ENCODE measurements at regions not wholly inside any gene's neighbourhood (a gene's known extent, or its start where the extent isn't known, plus 50 kb on each side); places are given as distances from the start of the nearest gene placed in this dataset.

DNA sequence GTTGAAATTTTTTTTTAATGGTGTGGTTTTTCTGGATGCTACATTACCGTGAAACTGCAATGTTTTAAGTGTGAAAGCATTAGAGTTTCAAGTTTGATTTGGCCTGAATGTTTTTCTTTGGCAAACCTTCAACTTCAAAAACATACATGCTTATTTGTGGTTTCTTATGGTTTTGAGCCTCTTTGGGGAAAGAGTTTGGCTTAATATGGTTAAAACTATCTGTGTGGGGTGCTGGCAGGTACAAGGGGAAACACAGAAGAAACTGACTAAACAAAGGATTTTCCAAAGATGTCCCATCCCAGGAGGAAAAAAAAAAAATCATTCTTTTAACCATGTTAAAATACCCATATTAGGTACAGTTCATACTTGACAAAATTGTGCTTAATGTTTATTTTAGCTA, 121.1 kb downstream of the HGF start:
- no peak for FAIRE-seq

DNA sequence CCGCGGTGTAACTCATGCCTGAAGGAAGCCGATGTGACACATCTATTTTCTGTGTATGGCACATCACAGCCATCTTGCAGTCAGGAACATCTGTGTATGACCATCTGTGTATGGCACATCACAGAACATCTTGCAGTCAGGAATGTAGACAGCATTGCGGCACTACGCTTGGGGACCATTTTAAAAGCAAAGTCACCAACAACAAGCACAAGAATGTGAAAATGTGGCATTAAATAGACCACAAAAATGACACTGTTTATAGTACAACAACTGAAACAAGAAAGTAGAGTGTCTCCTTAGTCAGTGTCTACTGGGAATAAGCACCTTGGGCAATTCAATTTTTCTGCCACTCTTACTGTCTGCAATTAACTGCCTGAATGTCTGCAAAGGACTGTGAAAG, 124.4 kb downstream of the HGF start:
- no peak for FAIRE-seq

DNA sequence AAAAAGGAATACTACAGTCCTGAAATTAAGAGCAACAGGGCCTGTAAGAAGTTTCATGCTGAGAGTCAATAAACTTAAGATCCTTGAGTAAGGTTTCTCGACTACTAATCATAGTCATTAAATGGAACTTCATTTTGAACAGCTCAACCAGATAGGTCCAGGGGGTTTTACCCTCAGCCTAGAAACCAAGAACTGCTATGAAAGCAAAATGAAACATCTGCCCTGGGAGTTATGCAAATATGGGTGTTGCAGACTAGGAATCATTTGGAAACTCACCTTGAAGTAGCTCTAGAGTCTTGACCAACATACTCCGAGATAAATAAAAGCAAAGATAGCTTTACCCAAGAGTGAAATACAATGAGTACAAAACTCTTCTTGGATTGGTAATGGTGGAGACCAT, 128.0 kb downstream of the HGF start:
- FAIRE-seq = no peak

DNA sequence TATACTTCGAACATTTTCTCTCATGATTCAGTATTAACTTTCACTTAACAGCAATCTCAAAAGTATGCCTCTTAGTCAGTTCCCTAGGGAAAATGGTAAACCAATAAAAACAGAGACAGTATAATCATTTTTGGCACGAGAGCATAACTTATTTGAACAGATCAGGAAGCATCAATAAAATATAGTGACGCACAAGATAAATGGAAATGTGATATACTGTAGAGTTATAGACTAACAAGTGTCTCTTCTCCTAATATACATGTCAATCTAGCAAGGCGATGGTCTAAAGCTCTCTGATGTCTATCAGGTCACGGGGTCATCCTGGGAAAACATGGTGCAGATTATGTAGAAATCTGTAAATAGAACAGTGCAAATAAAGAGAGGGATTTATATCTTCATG, 131.6 kb downstream of the HGF start:
- no peak for FAIRE-seq

DNA sequence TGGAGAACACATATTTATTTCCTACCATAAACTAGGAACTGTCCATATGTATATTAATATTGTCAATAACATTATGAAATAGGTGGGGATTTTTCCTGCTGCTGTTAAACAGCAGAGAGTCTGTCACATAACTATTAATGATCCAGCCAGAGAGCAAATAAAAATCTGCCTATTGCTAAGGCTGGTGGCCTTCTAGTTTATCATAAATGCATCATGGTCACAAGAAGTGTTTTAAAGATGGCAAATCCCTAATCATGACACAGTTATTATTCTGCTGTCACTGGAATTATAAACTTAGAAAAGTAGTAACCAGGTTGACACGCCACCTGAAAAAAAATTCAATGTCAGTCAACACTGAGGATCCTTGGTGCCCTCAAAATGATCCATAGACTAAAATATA, 132.3 kb downstream of the HGF start:
- FAIRE-seq = no peak

DNA sequence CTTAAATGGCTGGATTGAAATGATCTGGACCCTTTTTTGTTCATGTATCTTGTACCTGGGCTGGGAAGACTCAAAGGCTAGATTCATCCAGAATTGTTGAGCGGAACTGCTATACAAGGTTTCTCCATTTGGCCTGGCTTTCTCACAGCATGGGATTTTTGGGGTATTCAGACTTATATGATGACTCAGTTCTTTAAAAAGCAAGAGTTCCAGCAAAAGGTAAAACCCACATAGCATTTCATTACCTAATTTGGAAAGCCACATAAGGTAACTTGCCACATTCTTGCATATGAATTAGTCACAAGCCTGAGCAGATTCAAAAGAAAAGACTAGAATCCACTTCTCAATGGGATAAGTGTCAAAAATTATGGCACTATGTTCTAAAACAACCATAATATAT, 137.4 kb downstream of the HGF start:
- no peak for FAIRE-seq

DNA sequence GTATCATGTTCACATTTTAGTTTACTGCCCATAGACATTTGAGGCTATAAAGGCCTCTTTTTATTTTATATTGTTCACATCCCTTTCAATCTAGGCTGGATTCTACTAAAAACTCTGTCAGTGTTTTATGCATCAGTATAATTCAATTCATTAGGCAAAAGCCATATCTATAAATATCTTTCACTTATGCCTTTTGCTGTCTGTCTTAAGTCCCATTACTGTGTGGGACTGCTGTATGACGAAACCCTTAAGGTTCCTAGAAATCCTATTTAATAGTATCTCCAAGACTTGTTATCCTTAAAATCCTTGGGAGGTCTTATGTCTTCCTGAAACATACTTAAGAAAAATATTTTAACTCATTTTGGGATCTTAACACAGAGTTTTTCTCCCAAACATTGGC, 139.2 kb downstream of the HGF start:
- FAIRE-seq = no peak

DNA sequence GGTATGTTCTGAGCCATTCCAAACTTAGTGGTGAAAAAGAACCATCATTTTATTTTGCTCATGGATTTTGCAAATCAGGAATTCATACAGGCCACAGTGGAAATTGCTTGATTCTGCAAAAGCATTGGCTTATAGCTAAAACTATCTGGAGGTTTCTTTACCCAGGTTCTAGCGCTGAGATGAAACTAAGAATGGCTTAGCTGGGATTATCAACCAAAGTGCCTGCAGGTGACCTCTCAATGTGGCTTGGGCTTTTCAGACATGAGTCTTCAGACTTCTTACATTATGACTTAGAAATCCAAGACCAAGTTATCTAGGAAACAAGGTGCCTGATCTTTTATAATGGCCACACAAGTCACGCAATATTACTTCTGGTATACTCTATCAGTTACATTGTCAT, 140.1 kb downstream of the HGF start:
- FAIRE-seq = no peak

DNA sequence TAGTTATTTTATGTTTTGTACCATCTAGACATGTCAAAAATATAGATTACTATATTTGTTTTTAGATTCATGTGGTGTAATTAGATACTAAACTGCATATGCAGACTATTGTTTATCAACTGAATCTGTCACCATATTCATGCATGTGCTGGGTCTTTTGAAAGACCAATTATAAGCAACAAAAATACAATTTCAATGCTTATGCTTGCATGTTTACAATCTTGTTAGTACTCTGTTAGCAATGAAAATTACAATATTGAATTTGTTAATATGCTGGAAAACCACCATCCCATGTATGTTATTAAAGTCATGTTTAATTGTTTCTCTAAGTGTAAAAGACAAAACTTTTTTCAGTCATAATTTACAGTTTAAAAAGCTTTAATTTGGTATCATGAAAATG, 140.9 kb downstream of the HGF start:
- FAIRE-seq = peak; percentile 11

DNA sequence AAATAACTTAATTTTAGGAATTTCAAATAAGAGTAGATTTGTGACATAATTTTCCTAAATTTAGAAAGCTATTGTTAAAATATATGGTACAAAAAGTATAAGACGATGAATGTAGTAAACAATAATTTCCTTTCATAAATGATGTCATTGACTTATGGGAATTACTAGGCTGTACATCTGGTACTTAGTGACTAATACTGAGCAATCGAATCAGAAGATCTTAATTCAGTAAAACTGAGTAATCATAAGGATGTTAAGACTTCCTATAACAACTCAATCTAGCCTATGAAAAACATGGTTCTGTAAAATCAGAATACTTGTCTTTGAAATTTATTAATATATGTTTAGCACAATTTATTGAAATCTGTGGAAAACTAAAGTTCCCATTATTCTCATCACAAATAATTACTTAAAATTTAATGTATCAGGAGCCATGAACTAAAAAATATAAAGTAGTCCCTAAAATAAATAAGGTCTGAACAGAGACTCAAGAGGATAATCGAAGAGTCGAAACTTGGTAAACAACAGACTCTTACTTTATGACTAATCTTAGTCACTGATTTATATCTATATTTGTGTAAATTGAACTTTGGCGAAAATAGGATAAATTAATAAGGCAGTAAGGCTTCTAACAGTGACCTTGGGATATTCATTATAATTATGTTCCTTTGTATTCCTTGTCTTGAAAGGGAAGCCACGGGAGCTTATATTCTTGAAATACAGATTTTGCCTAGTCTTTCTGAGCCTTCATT, 142.1 kb downstream of the HGF start:
- no peak for FAIRE-seq

DNA sequence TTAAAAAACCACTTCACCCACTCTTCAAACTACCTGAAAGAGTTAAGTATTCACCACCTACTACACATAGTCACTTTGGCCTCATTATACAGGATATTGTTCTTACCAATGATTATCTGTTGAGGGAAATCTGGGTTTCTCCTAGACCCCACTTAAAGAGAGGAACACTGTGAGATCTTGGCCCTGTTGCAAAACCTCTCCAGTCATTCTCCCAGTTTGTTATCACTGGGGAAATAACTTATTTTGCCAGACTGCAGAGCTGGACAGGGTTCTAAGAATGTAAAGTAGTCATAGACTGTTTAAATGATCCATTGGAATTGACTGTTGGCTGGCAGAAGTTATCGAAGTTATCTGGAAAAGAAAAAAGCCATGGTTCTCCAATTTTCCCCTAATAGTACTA, 143.8 kb downstream of the HGF start:
- FAIRE-seq = no peak

DNA sequence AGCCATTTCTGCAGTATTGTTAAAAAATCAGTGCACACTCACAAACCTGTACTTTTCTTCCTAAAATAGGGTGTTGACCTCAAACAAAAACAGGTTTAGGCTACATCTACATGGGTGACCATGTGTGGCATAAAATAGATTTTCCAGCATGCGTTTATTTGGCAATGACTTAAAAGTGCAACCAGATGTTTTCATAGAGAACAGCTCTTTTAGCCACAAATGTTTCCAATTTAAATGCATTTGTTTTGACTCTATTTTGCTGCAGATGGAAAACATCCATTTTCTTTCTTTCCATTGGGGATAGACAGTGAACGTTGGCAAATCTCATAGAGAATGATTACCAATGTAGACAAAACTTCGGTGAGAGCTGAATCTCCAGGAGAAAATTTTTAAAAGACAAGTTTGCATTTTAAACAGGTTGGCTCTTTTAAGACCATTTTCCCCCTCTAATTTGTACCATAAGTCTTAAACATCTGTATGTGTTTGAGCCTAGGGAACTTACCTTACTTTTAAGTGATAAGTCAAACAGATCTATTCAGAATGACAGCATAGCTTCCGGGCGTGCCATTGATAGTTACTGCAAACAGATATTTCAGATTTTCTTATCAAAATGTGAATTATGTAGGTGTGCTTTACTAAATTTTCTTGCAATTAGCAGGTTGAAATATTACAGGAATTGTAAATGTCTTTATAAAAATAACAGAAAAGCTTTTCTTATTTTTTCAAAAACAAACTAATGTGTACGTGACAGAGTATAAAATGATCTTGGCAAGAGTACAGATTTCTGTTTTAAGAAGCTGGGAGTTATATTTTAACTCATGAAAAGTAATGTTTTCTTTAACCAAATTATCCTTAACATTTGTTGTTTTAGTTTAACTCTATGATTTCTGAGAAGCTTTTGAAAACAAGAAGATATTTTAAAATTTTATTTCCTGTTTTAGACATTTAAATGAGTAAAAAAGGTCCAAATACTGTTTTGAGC, 144.9 kb downstream of the HGF start:
- FAIRE-seq = no peak

DNA sequence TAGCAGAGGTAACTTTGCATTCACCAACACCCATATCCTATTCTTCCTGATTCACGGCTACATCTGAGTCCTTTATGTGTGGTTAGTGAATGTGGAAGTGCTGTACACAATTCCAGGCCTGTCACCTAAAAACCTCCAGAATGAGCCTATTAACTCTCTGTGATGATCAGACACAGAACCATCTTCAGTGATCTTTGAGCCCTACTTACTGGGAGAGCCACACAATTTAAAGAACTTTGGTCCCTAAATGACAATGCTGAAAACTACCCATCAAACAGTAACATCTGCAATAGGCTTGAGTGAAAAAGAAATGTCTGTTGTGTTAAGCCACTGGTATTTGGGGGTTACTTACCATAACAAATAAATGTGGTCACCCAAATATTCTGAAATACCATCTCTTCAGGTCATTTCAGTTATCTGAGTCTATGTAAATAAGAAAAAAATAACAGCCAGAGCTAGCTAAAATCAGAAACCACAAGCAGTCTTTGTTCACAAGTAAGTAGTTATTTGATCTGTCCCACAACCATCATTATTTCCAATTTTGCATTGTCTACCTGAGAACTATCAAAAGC, 145.7 kb downstream of the HGF start:
- FAIRE-seq = no peak

DNA sequence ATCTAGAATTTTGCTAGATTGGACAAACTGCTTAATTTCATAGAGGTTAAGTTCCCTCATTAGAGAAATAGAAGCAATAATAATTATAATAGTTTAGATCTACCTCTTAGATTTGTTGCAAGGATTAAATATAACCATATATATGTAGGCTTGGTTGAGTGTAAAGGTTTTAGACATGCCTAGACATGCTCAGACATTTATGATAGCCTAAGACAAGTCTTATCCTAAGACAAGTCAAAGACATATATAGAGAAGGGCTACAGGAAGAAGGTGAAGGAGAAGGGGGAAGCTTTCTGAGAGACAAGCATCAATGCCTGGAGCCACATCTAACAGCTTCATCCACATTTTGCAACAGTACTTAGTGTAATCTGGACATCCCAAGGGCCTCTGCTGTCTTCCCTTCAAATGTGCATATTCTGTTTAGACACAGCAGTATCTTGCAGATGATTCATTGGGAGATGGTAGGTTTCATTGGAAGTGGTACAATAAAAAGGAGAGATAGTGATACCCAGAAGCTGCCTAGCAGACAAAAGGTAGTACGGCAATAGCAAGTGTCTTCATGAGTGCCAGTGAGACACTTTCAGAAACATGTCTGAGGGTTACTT, 146.5 kb downstream of the HGF start:
- no peak for FAIRE-seq

DNA sequence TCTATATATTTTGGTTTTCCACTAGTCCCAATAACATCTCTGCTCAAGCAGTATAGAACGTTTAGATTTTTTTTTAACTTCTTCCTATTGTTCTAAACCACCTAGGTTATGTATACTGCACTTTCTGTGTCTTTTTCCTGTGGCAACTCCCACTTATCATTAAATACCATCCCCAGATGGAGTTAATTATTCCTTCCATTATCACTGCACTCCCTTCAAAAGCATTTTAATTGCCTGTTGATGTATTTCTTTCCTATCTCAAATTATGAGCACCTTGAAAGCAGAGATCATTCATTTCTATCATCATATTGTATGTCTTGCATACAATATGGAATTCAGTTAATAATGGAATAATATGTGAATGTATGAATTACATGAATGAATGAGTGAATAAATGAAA, 148.0 kb downstream of the HGF start:
- FAIRE-seq = no peak

DNA sequence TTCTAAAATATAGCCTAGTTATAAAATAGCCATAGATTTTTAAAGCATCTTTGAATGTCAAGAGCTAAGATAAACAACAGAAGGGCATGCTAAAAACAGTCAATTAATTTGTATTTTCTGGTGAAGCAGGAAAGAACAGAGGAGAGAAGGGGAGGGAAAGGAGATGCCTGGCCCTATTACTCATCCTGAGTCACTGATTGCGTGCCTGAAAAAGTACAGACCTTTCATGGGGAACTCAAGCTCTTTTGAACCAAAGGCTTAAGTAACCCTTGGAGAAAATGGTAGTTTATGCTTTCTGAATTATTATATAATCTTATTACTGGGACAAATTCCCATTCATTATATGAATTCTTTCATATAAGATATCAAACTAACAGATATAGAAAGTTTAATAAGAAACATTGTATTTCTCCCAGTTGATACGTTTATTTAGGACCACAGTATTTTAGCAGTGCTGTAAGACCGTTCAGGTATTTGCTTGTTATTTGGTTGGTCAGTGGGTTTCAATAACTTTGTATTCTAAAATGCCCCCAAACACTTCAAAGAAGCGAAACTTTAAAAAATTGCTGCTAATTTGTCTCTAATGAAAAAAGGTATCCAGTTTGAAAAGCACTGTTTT, 151.3 kb downstream of the HGF start:
- FAIRE-seq = no peak

DNA sequence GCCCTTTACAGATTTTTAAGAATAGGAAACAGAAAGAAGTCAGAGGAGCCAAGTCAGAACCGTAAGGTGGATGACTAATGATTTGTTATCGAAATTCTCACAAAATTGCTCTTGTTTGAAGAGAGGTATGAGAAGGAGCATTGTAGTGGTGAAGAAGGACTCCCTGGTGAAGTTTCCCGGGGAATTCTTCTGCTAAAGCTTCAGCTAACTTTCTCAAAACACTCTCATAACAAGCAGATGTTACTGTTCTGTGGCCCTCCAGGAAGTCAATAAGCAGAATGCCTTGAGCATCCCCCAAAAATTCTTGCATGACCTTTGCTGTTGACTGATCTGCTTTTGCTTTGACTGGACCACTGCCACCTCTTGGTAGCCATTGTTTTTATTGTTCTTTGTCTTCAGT, 152.9 kb downstream of the HGF start:
- no peak for FAIRE-seq

DNA sequence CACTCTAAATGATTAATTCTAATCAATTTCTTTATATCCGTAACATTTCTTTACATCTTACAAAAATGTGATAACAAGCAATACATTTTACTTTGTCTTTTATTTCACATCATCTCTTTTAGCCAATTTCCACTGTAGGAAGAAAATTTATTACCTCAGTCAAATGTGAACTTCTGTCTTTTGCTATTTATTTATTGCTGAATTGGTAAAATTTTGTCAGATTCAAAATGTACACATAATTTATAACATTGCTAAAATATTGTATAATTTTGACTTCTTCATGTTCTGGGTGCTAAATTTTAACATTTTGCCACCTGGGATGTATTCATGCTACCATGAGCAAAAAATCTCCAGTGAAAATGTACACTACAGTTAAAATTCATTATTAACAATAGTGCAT, 158.0 kb downstream of the HGF start:
- no peak for FAIRE-seq

DNA sequence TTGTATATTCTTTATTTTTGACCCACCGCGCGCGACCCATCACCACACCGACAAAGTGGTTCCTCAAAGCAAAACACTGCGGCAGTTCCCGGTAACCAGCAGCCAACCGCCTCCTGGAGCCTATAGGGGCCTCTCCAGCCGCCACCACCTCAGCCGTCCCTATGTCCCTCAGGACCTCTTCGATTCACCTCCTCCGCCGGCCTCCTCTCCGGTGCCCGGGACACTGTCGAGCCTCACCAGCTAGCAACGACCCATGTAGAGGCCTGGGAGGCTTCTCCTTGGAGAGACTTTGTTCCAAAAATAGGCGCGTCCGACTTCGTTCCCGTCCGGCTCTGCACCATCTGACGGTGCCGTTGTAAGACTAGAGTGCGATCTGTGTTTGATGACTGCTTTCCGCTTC, 158.8 kb downstream of the HGF start:
- FAIRE-seq = no peak

DNA sequence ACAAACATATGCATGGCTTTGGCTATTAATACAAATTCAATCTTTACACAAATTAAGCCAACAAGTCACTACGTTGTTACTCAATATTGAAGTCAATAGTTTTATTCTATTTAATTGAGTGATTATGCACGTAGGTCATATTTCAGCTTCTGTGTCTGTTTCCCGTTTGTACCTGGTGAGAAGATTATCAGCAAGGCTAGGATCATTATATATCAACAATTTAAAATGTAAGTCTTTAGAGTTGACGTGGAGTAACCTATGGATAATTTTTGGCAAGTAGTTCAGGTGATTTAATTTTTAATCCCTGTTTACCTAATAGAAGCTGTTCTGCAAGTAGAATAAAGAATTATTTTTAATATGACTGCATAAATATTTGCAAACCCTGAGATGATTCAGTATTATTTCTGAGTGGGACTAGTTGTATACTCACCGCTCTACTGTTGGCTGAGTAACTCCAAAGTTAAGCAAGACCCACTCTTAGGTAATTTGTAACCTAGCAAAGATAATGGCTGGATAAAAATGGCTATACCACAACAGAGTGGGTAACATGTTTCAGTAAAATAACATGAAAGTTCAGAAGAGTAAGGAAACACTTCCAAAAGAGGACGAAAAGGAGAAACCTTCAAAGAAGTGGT, 161.0 kb downstream of the HGF start:
- FAIRE-seq = no peak

DNA sequence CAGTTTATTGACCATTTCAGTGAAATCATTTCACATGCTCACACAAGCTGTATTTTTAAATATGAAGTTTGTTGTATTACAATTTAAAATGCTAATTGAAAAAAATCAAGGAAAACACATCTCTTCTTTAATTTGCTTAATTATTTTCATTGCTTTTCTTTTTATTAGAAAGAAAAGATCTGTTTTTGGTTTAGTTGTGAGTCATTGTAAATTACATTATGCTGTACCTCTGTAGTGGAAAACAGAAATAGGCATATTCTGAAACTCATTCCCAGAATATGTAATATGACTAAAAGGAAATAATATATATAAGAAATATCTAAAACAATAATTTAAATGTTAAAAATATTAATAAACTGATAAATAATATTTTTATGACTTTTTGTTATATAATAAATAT, 161.9 kb downstream of the HGF start:
- FAIRE-seq = peak; percentile 76

DNA sequence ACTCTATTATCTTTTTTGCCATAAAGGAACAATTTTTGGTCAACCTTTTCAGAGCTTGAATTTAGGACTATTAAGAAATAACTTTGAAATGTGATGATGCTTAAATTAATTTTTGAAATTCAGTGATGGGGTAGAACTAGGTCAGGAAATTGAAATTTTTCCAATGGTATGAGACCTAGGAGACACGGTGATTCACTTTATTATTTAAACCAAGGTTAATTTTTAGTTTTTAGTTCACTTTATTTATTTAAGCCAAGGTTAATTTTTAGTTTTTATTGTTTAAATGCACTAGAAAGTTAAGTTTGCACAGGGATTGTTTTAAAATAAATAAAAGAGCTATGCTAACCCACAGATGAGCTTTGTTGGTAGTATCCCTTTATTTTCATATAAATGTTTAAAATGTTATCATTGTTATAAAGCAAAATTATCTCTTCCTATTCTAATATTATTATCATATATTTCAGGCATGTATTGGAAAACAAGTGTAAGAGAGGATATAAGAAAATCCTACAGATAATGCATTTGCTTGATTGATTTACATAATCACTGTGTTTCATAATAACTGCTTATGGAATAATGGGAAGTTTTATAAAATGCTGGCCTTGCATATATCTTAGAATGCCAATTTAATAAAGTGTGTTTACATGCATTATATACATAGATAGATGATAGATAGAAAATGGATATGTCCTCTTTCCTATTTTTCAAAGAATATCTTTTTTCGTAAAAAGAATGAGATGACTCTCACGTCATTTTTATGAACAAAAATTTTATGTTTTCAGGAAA, 163.6 kb downstream of the HGF start:
- FAIRE-seq = no peak
